Activated CD4-positive, alpha-beta memory T cell treated with anti-CD3 and anti-CD28 coated beads for 36 hours (primary cell): ENCODE measurements at regions not wholly inside any gene's neighbourhood (a gene's known extent, or its start where the extent isn't known, plus 50 kb on each side); places are given as distances from the start of the nearest gene placed in this dataset.

Experiments
- CTCF ChIA-PET: fragments of 350-600 bp; sonication (Branson Sonifier 250); formaldehyde crosslinking; loops from one replicate; lab custom pipeline; 2021; ENCODE audit warnings: antibody characterized with exemption, inconsistent platforms; lab: Charles Lee
- POLR2A ChIA-PET: fragments of 350-600 bp; sonication (Branson Sonifier 250); formaldehyde crosslinking; loops from one replicate; lab custom pipeline; 2021; ENCODE audit warnings: antibody characterized with exemption; lab: Charles Lee
- DNase-seq: peaks from one replicate; pipeline ENCODE4 v3.0.0-alpha.2; 2020
- H3K27ac Mint-ChIP-seq: one replicate; pipeline ENCODE4 v1.8.0; 2021; ENCODE audit warnings: mixed read lengths
- H3K27me3 Mint-ChIP-seq: one replicate; pipeline ENCODE4 v1.8.0; 2021; ENCODE audit warnings: mixed read lengths
- H3K36me3 Mint-ChIP-seq: one replicate; pipeline ENCODE4 v1.8.0; 2021; ENCODE audit warnings: mixed read lengths
- H3K4me1 Mint-ChIP-seq: one replicate; pipeline ENCODE4 v1.8.0; 2021; ENCODE audit warnings: low read depth, mixed read lengths
- H3K4me3 Mint-ChIP-seq: one replicate; pipeline ENCODE4 v1.8.0; 2021; ENCODE audit warnings: mild to moderate bottlenecking, mixed read lengths
- H3K9me3 Mint-ChIP-seq: one replicate; pipeline ENCODE4 v1.8.0; 2021; ENCODE audit warnings: mixed read lengths
- intact Hi-C: fragments of 100-400 bp; cut with micrococcal nuclease; formaldehyde crosslinking; loops from one replicate; pipeline ENCODE4 v1.15.1; 2023

- no peak overlapping the region for H3K27ac Mint-ChIP-seq
- no peaks in the 10 kb centered on the region for H3K36me3 Mint-ChIP-seq
- no peak overlapping the region for H3K4me3 Mint-ChIP-seq
- peaks cover 8% of the 10 kb centered on the region for H3K9me3 Mint-ChIP-seq
- no peak for DNase-seq
- POLR2A ChIA-PET: no interaction called here
- H3K4me1 Mint-ChIP-seq: no peaks in the 10 kb centered on the region
- CTCF ChIA-PET: no interaction called here
- intact Hi-C loops: no loop called here
- no peaks in the 10 kb centered on the region for H3K27me3 Mint-ChIP-seq
Measured at GRCh38 chr3:80215191-80215590, 447.4 kb upstream of the ROBO1 start.

- Mint-ChIP-seq H3K4me1 (no peaks in the 10 kb centered on the region), H3K36me3 (no peaks in the 10 kb centered on the region), H3K4me3 (no peak overlapping the region), H3K27ac (no peak overlapping the region), H3K9me3 (peaks cover 15% of the 10 kb centered on the region), H3K27me3 (no peaks in the 10 kb centered on the region)
- intact Hi-C loops: no loop called here
- ChIA-PET CTCF (no interaction called here), POLR2A (no interaction called here)
- DNase-seq: no peak
Measured at GRCh38 chr3:80213086-80213485, 445.3 kb upstream of the ROBO1 start.

- H3K4me3 Mint-ChIP-seq: no peak overlapping the region
- DNase-seq: no peak
- intact Hi-C loops: no loop called here
- no peaks in the 10 kb centered on the region for H3K36me3 Mint-ChIP-seq
- no peak overlapping the region for H3K27ac Mint-ChIP-seq
- no peaks in the 10 kb centered on the region for H3K4me1 Mint-ChIP-seq
- ChIA-PET CTCF (no interaction called here), POLR2A (no interaction called here)
- no peaks in the 10 kb centered on the region for H3K27me3 Mint-ChIP-seq
- peaks cover 23% of the 10 kb centered on the region for H3K9me3 Mint-ChIP-seq
Measured at GRCh38 chr3:80192936-80193335, 425.1 kb upstream of the ROBO1 start.

- Mint-ChIP-seq H3K9me3 (peaks cover 13% of the 10 kb centered on the region), H3K4me3 (no peak overlapping the region), H3K4me1 (no peaks in the 10 kb centered on the region), H3K27ac (no peak overlapping the region), H3K36me3 (no peaks in the 10 kb centered on the region), H3K27me3 (no peaks in the 10 kb centered on the region)
- POLR2A ChIA-PET: no interaction called here
- intact Hi-C loops: no loop called here
- DNase-seq: no peak
- CTCF ChIA-PET: no interaction called here
Measured at GRCh38 chr3:80190051-80190450, 422.3 kb upstream of the ROBO1 start.

- H3K4me3 Mint-ChIP-seq: no peak overlapping the region
- no peaks in the 10 kb centered on the region for H3K4me1 Mint-ChIP-seq
- POLR2A ChIA-PET: no interaction called here
- no peak overlapping the region for H3K27ac Mint-ChIP-seq
- intact Hi-C loops: no loop called here
- no peaks in the 10 kb centered on the region for H3K36me3 Mint-ChIP-seq
- peaks cover 11% of the 10 kb centered on the region for H3K9me3 Mint-ChIP-seq
- no peak for DNase-seq
- H3K27me3 Mint-ChIP-seq: no peaks in the 10 kb centered on the region
- CTCF ChIA-PET: no interaction called here
Measured at GRCh38 chr3:80187981-80188380, 420.2 kb upstream of the ROBO1 start.

- Mint-ChIP-seq H3K4me1 (no peaks in the 10 kb centered on the region), H3K4me3 (no peak overlapping the region), H3K9me3 (peaks cover 14% of the 10 kb centered on the region), H3K27ac (no peak overlapping the region), H3K27me3 (no peaks in the 10 kb centered on the region), H3K36me3 (no peaks in the 10 kb centered on the region)
- DNase-seq: no peak
- intact Hi-C loops: no loop called here
- ChIA-PET POLR2A (no interaction called here), CTCF (no interaction called here)
Measured at GRCh38 chr3:80159990-80160506, 392.2 kb upstream of the ROBO1 start.

- H3K4me3 Mint-ChIP-seq: no peak overlapping the region
- H3K9me3 Mint-ChIP-seq: peaks cover 14% of the 10 kb centered on the region
- no peaks in the 10 kb centered on the region for H3K36me3 Mint-ChIP-seq
- ChIA-PET CTCF (interaction anchor here (0.6 kb wide), 1 partner anchor 24 kb away, joined by 3 read pairs; no protein-coding TSS in a partner anchor), POLR2A (no interaction called here)
- no peak overlapping the region for H3K27ac Mint-ChIP-seq
- no peaks in the 10 kb centered on the region for H3K4me1 Mint-ChIP-seq
- intact Hi-C loops: no loop called here
- DNase-seq: no peak
- no peaks in the 10 kb centered on the region for H3K27me3 Mint-ChIP-seq
Measured at GRCh38 chr3:80158332-80158731, 390.5 kb upstream of the ROBO1 start.

- Mint-ChIP-seq H3K36me3 (no peaks in the 10 kb centered on the region), H3K4me1 (no peaks in the 10 kb centered on the region), H3K27ac (no peak overlapping the region), H3K4me3 (no peak overlapping the region), H3K27me3 (no peaks in the 10 kb centered on the region), H3K9me3 (peaks cover 20% of the 10 kb centered on the region)
- ChIA-PET CTCF (no interaction called here), POLR2A (no interaction called here)
- DNase-seq: no peak
- intact Hi-C loops: no loop called here
Measured at GRCh38 chr3:80157546-80157945, 389.7 kb upstream of the ROBO1 start.

GRCh38 chr3:80152692-80153091, 384.9 kb upstream of the ROBO1 start:
- intact Hi-C loops: no loop called here
- Mint-ChIP-seq H3K27me3 (no peaks in the 10 kb centered on the region), H3K27ac (no peak overlapping the region), H3K4me3 (no peak overlapping the region), H3K9me3 (peaks cover 34% of the 10 kb centered on the region), H3K4me1 (no peaks in the 10 kb centered on the region), H3K36me3 (no peaks in the 10 kb centered on the region)
- no peak for DNase-seq
- ChIA-PET POLR2A (no interaction called here), CTCF (no interaction called here)

GRCh38 chr3:80142714-80143113, 374.9 kb upstream of the ROBO1 start:
- Mint-ChIP-seq H3K27me3 (no peaks in the 10 kb centered on the region), H3K4me1 (no peaks in the 10 kb centered on the region), H3K36me3 (no peaks in the 10 kb centered on the region), H3K4me3 (no peak overlapping the region), H3K9me3 (peaks cover 39% of the 10 kb centered on the region), H3K27ac (no peak overlapping the region)
- no peak for DNase-seq
- ChIA-PET POLR2A (no interaction called here), CTCF (no interaction called here)
- intact Hi-C loops: no loop called here

GRCh38 chr3:80141557-80141956, 373.8 kb upstream of the ROBO1 start:
- POLR2A ChIA-PET: no interaction called here
- H3K27ac Mint-ChIP-seq: no peak overlapping the region
- no peak overlapping the region for H3K4me3 Mint-ChIP-seq
- intact Hi-C loops: no loop called here
- CTCF ChIA-PET: no interaction called here
- peaks cover 47% of the 10 kb centered on the region for H3K9me3 Mint-ChIP-seq
- H3K36me3 Mint-ChIP-seq: no peaks in the 10 kb centered on the region
- DNase-seq: no peak
- H3K4me1 Mint-ChIP-seq: no peaks in the 10 kb centered on the region
- no peaks in the 10 kb centered on the region for H3K27me3 Mint-ChIP-seq

- Mint-ChIP-seq H3K27me3 (no peaks in the 10 kb centered on the region), H3K36me3 (no peaks in the 10 kb centered on the region), H3K9me3 (peaks cover 25% of the 10 kb centered on the region), H3K4me3 (no peak overlapping the region), H3K4me1 (no peaks in the 10 kb centered on the region), H3K27ac (no peak overlapping the region)
- no peak for DNase-seq
- ChIA-PET POLR2A (no interaction called here), CTCF (no interaction called here)
- intact Hi-C loops: no loop called here
Measured at GRCh38 chr3:80116281-80116680, 348.5 kb upstream of the ROBO1 start.

GRCh38 chr3:80114694-80115093, 346.9 kb upstream of the ROBO1 start:
- Mint-ChIP-seq H3K4me1 (no peaks in the 10 kb centered on the region), H3K9me3 (peaks cover 19% of the 10 kb centered on the region), H3K27ac (no peak overlapping the region), H3K4me3 (no peak overlapping the region), H3K36me3 (no peaks in the 10 kb centered on the region), H3K27me3 (no peaks in the 10 kb centered on the region)
- DNase-seq: no peak
- POLR2A ChIA-PET: no interaction called here
- intact Hi-C loops: no loop called here
- CTCF ChIA-PET: no interaction called here
